Stimulated activated CD8-positive, alpha-beta memory T cell treated with anti-CD3 and anti-CD28 coated beads, Interleukin-12 subunit alpha, Interleukin-12 subunit beta, amount 100 ng/mL, for 24 hours (primary cell): ENCODE measurements at regions not wholly inside any gene's neighbourhood (a gene's known extent, or its start where the extent isn't known, plus 50 kb on each side); places are given as distances from the start of the nearest gene placed in this dataset.

ENCODE experiments used
- DNase-seq: peaks from one replicate; pipeline ENCODE4 v3.0.0-alpha.2; 2020; ENCODE audit errors: extremely low read depth

GRCh38 chr2:111219285-111219684 lies 98.6 kb downstream of the BCL2L11 start:
- no peak for DNase-seq

GRCh38 chr2:111219734-111220505 lies 99.2 kb downstream of the BCL2L11 start:
- no peak for DNase-seq

- DNase-seq = no peak
These were observed 100.2 kb downstream of the BCL2L11 start for GRCh38 chr2:111220962-111221361.

- DNase-seq = no peak
These were observed 101.0 kb downstream of the BCL2L11 start for GRCh38 chr2:111221701-111222100.

- DNase-seq = no peak
These were observed 101.6 kb downstream of the BCL2L11 start for GRCh38 chr2:111222204-111222866.

- no peak for DNase-seq
These were observed 105.1 kb downstream of the BCL2L11 start for GRCh38 chr2:111225856-111226255.

- no peak for DNase-seq
These were observed 106.4 kb downstream of the BCL2L11 start for GRCh38 chr2:111226876-111227700.

- DNase-seq = no peak
These were observed 107.0 kb downstream of the BCL2L11 start for GRCh38 chr2:111227716-111228141.

- DNase-seq = no peak
These were observed 111.0 kb downstream of the BCL2L11 start for GRCh38 chr2:111231532-111232252.

GRCh38 chr2:111235192-111236015 lies 114.7 kb downstream of the BCL2L11 start:
- no peak for DNase-seq

- no peak for DNase-seq
These were observed 115.3 kb downstream of the BCL2L11 start for GRCh38 chr2:111236025-111236424.

- DNase-seq = no peak
These were observed 117.6 kb downstream of the BCL2L11 start for GRCh38 chr2:111238296-111238695.

GRCh38 chr2:111239107-111239506 lies 118.4 kb downstream of the BCL2L11 start:
- DNase-seq = no peak

GRCh38 chr2:111239581-111240249 lies 119.0 kb downstream of the BCL2L11 start:
- no peak for DNase-seq

- DNase-seq = no peak
These were observed 122.6 kb downstream of the BCL2L11 start for GRCh38 chr2:111243295-111243694.

- no peak for DNase-seq
These were observed 124.2 kb downstream of the BCL2L11 start for GRCh38 chr2:111244864-111245263.

GRCh38 chr2:111246620-111247061 lies 125.9 kb downstream of the BCL2L11 start:
- DNase-seq = no peak

GRCh38 chr2:111247491-111247890 lies 126.8 kb downstream of the BCL2L11 start:
- DNase-seq = no peak

GRCh38 chr2:111249806-111250205 lies 129.1 kb downstream of the BCL2L11 start:
- DNase-seq = no peak

- DNase-seq = no peak
These were observed 129.8 kb downstream of the BCL2L11 start for GRCh38 chr2:111250448-111251030.
